GM23338 (cell line): ENCODE measurements at regions not wholly inside any gene's neighbourhood (a gene's known extent, or its start where the extent isn't known, plus 50 kb on each side); places are given as distances from the start of the nearest gene placed in this dataset.
A peak's percentile ranks its signal among the peaks of the same experiment; 100 is the strongest.

Source experiments
- ATAC-seq: fragments of 200-7000 bp; cut with Tn5 transposase; 3 replicates; pipeline ENCODE4 v1.9.1; 2020
- DNase-seq: peaks from one replicate; pipeline ENCODE4 v3.0.0-alpha.2; 2015; ENCODE audit warnings: low spot score
- H2AFZ ChIP-seq: fragments of 200-600 bp; sonication (generic); 2 replicates; pipeline ENCODE4 v1.8.0; 2016; ENCODE audit warnings: antibody characterized with exemption, mild to moderate bottlenecking, moderate library complexity
- H3F3A ChIP-seq: fragments of 200-600 bp; sonication (generic); replicated peaks from 2 replicates; pipeline ENCODE4 v1.8.0; 2017; ENCODE audit warnings: antibody characterized with exemption, mixed run types, low read depth
- H3K27ac ChIP-seq: fragments of 200-600 bp; sonication (generic); 2 replicates; pipeline ENCODE4 v1.6.1; 2016; ENCODE audit warnings: low read depth
- H3K27me3 ChIP-seq: fragments of 200-600 bp; sonication (generic); 2 replicates; pipeline ENCODE4 v1.8.0; 2016; ENCODE audit warnings: mild to moderate bottlenecking, mixed run types, moderate library complexity; ENCODE audit not compliant: insufficient read depth
- H3K36me3 ChIP-seq: fragments of 200-600 bp; sonication (generic); 2 replicates; pipeline ENCODE4 v1.8.0; 2016; ENCODE audit warnings: mild to moderate bottlenecking; ENCODE audit not compliant: insufficient read depth
- H3K4me1 ChIP-seq: fragments of 200-600 bp; sonication (generic); 2 replicates; pipeline ENCODE4 v1.8.0; 2016; ENCODE audit warnings: mild to moderate bottlenecking, moderate library complexity; ENCODE audit not compliant: insufficient read depth
- H3K4me2 ChIP-seq: fragments of 200-600 bp; sonication (generic); 2 replicates; pipeline ENCODE4 v1.7.1; 2017; ENCODE audit warnings: mixed run types
- H3K4me3 ChIP-seq: fragments of 200-600 bp; sonication (generic); 2 replicates; pipeline ENCODE4 v1.6.1; 2016; ENCODE audit warnings: mixed run types
- H3K79me2 ChIP-seq: fragments of 200-600 bp; sonication (generic); replicated peaks from 2 replicates; pipeline ENCODE4 v1.8.0; 2017; ENCODE audit warnings: mild to moderate bottlenecking; ENCODE audit not compliant: insufficient read depth
- H3K9me2 ChIP-seq: fragments of 200-600 bp; sonication (generic); 2 replicates; pipeline ENCODE4 v1.8.0; 2017; ENCODE audit not compliant: insufficient read depth
- H4K20me1 ChIP-seq: fragments of 200-600 bp; sonication (generic); replicated peaks from 2 replicates; pipeline ENCODE4 v1.8.0; 2017; ENCODE audit warnings: mild to moderate bottlenecking; ENCODE audit not compliant: insufficient read depth
- H3K27ac Mint-ChIP-seq: 2 replicates; pipeline ENCODE4 v1.8.0; 2020; ENCODE audit warnings: inconsistent platforms, mild to moderate bottlenecking, moderate library complexity, mixed read lengths
- H3K27me3 Mint-ChIP-seq: 3 replicates; pipeline ENCODE4 v1.8.0; 2022; ENCODE audit warnings: low read depth, mild to moderate bottlenecking, moderate library complexity, mixed read lengths, inconsistent platforms; ENCODE audit not compliant: insufficient read depth, poor library complexity
- H3K36me3 Mint-ChIP-seq: 3 replicates; pipeline ENCODE4 v1.8.0; 2021; ENCODE audit warnings: low read depth, mild to moderate bottlenecking, inconsistent platforms, moderate library complexity, mixed read lengths
- H3K4me1 Mint-ChIP-seq: 3 replicates; pipeline ENCODE4 v1.8.0; 2020; ENCODE audit warnings: mild to moderate bottlenecking, inconsistent platforms, mixed read lengths
- H3K4me3 Mint-ChIP-seq: 3 replicates; pipeline ENCODE4 v1.8.0; 2021; ENCODE audit warnings: moderate library complexity, mild to moderate bottlenecking, inconsistent platforms, mixed read lengths
- H3K9me3 Mint-ChIP-seq: 3 replicates; pipeline ENCODE4 v1.8.0; 2020; ENCODE audit warnings: moderate library complexity, mild to moderate bottlenecking, inconsistent platforms, mixed read lengths
- CREB1 ChIP-seq: fragments of 250-450 bp; sonication (Bioruptor Pico); IDR thresholded peaks from 2 replicates; pipeline ENCODE4 v1.5.0; 2020; ENCODE audit warnings: low read depth, mild to moderate bottlenecking, moderate library complexity
- CTCF ChIP-seq, 2 experiments: fragments of 200-600 bp in 1 of 2; sonication (generic) in 1 of 2; conservative IDR thresholded peaks; 2 replicates each; pipeline versions ENCODE4 v1.5.1 to v1.6.1; 2016 to 2017; ENCODE audit warnings: antibody characterized with exemption in 2 of 2, low read depth in 2 of 2, mild to moderate bottlenecking in 2 of 2, moderate library complexity in 1 of 2
- ETS1 ChIP-seq: IDR thresholded peaks from 2 replicates; pipeline ENCODE4 v1.6.1; 2016; ENCODE audit warnings: antibody characterized with exemption
- EZH2 ChIP-seq: fragments of 200-600 bp; sonication (generic); IDR thresholded peaks from one replicate; pipeline ENCODE4 v1.8.0; 2017; ENCODE audit warnings: antibody characterized with exemption, mild to moderate bottlenecking, low read depth; ENCODE audit not compliant: unreplicated experiment
- EZH2phosphoT487 ChIP-seq: fragments of 200-600 bp; sonication (generic); IDR thresholded peaks from one replicate; pipeline ENCODE4 v1.8.1; 2018; ENCODE audit warnings: antibody characterized with exemption; ENCODE audit not compliant: unreplicated experiment
- JUNB ChIP-seq: IDR thresholded peaks from one replicate; pipeline ENCODE4 v1.6.1; 2016; ENCODE audit warnings: antibody characterized with exemption; ENCODE audit not compliant: unreplicated experiment
- NANOG ChIP-seq: IDR thresholded peaks from 2 replicates; pipeline ENCODE4 v1.6.1; 2016; ENCODE audit warnings: antibody characterized with exemption, borderline replicate concordance
- POLR2AphosphoS5 ChIP-seq: IDR thresholded peaks from 2 replicates; pipeline ENCODE4 v1.6.1; 2016; ENCODE audit warnings: antibody characterized with exemption, low read depth
- REST ChIP-seq: IDR thresholded peaks from one replicate; pipeline ENCODE4 v1.6.1; 2018; ENCODE audit warnings: antibody characterized with exemption; ENCODE audit not compliant: unreplicated experiment
- STAT1 ChIP-seq: IDR thresholded peaks from one replicate; pipeline ENCODE4 v1.6.1; 2016; ENCODE audit warnings: antibody characterized with exemption; ENCODE audit not compliant: unreplicated experiment
- ZNF114 ChIP-seq: fragments of 250-450 bp; sonication (Bioruptor Pico); IDR thresholded peaks from 2 replicates; pipeline ENCODE4 v1.5.0; 2020; ENCODE audit warnings: mild to moderate bottlenecking, moderate library complexity
- ZNF331 ChIP-seq: fragments of 250-450 bp; sonication (Bioruptor Pico); IDR thresholded peaks from 2 replicates; pipeline ENCODE4 v1.5.0; 2020; ENCODE audit warnings: low read depth, mild to moderate bottlenecking, moderate library complexity
- ZNF462 ChIP-seq: fragments of 250-450 bp; sonication (Bioruptor Pico); IDR thresholded peaks from 2 replicates; pipeline ENCODE4 v1.5.0; 2020; ENCODE audit warnings: mild to moderate bottlenecking, moderate library complexity

GRCh38 chr19:30148803-30149202 lies 206.8 kb downstream of the URI1 start (continued):
- no peak for TF ChIP-seq ZNF462 (CRISPR knock-in tag)

- Histone ChIP-seq H4K20me1 (no peaks in the 10 kb centered on the region), H3K27me3 (no peaks in the 10 kb centered on the region), H2AFZ (0 out of 2 replicates have a peak overlapping the region, but pooled peaks have one; percentile 74), H3K4me1 (no peaks in the 10 kb centered on the region), H3F3A (no peaks in the 10 kb centered on the region), H3K79me2 (no peaks in the 10 kb centered on the region), H3K9me2 (no peaks in the 10 kb centered on the region), H3K36me3 (no peaks in the 10 kb centered on the region), H3K4me3 (no peak overlapping the region), H3K4me2 (no peak overlapping the region), H3K27ac (no peak overlapping the region)
- Mint-ChIP-seq H3K27ac (no peak overlapping the region; the same call in 1 of the 2 replicates), H3K4me1 (no peaks in the 10 kb centered on the region), H3K4me3 (no peak overlapping the region), H3K9me3 (no peaks in the 10 kb centered on the region), H3K27me3 (peaks cover 11% of the 10 kb centered on the region), H3K36me3 (no peaks in the 10 kb centered on the region)
- no peak for DNase-seq
- ATAC-seq: no peak
- TF ChIP-seq ETS1 (no peak), EZH2 (no peak), EZH2phosphoT487 (no peak), ZNF331 (CRISPR knock-in tag) (no peak), ZNF114 (CRISPR knock-in tag) (no peak), POLR2AphosphoS5 (no peak), CREB1 (CRISPR knock-in tag) (no peak), JUNB (no peak), CTCF (conservative IDR thresholded peaks at IDR 0.05; ENCODE audit: low read depth in 2 of 2) (no peak), REST (no peak), STAT1 (no peak), NANOG (no peak)
Measured at GRCh38 chr19:30149300-30149699, 207.3 kb downstream of the URI1 start.
